Testis (tissue), 2 donors: ENCODE measurements at regions not wholly inside any gene's neighbourhood (a gene's known extent, or its start where the extent isn't known, plus 50 kb on each side); places are given as distances from the start of the nearest gene placed in this dataset.

Experiments
- DNase-seq: peaks from one replicate; pipeline ENCODE4 v3.0.0-alpha.2; 2019
- H3K27ac ChIP-seq, 2 donors: fragments of 200-600 bp; sonication (generic); one replicate each; pipeline ENCODE4 v1.5.1; 2019
- H3K27me3 ChIP-seq: fragments of 200-600 bp; sonication (generic); one replicate; pipeline ENCODE4 v1.5.1; 2019
- H3K36me3 ChIP-seq: fragments of 200-600 bp; sonication (generic); one replicate; pipeline ENCODE4 v1.5.1; 2017; ENCODE audit warnings: low read depth; ENCODE audit errors: missing control alignments
- H3K4me1 ChIP-seq: fragments of 200-600 bp; sonication (generic); one replicate; pipeline ENCODE4 v1.5.1; 2019
- H3K4me3 ChIP-seq, 2 donors: fragments of 200-600 bp; sonication (generic); one replicate each; pipeline ENCODE4 v1.5.1; 2017 to 2019
- H3K9me3 ChIP-seq: fragments of 200-600 bp; sonication (generic); one replicate; pipeline ENCODE4 v1.5.1; 2017
- POLR2A ChIP-seq: fragments of 450-650 bp; IDR thresholded peaks from one replicate; pipeline ENCODE4 v1.6.1; 2017; ENCODE audit warnings: antibody characterized with exemption, mild to moderate bottlenecking, moderate library complexity
- WGBS, 2 donors: methylation state at CpG; one replicate each; pipeline ENCODE4 v1.1.5; 2018; 5-methylcytosine and 5-hydroxymethylcytosine counted together
- intact Hi-C: fragments of 100-400 bp; cut with DNase I; formaldehyde crosslinking; loops from one replicate; pipeline ENCODE4 v1.15.1; 2023; ENCODE audit warnings: low total_unique reads
- TF ChIP-seq, protein P1 (sequence below), 3 experiments: fragments of 450-650 bp in 2 of 3; fragments of 200-600 bp in 1 of 3; sonication (generic) in 1 of 3; IDR thresholded peaks; one replicate each; pipeline ENCODE4 v1.5.1; 2016 to 2019; ENCODE audit warnings: antibody characterized with exemption in 3 of 3, mild to moderate bottlenecking in 2 of 3, moderate library complexity in 1 of 3

GRCh38 chr11:109822436-109823102 is 270.6 kb upstream of the ZC3H12C start:
- WGBS, 2 donors: 69 to 75% methylated on average over 6 of the region's 6 CpGs
- H3K4me3 ChIP-seq: no peak overlapping the region
- no peak overlapping the region for H3K27ac ChIP-seq
- H3K9me3 ChIP-seq: no peaks in the 10 kb centered on the region
- no peaks in the 10 kb centered on the region for H3K36me3 ChIP-seq
- intact Hi-C loops: no loop called here
- DNase-seq: no peak
- H3K27me3 ChIP-seq: no peaks in the 10 kb centered on the region
- H3K4me1 ChIP-seq: peaks cover 3% of the 10 kb centered on the region
- TF ChIP-seq, protein P1, sequence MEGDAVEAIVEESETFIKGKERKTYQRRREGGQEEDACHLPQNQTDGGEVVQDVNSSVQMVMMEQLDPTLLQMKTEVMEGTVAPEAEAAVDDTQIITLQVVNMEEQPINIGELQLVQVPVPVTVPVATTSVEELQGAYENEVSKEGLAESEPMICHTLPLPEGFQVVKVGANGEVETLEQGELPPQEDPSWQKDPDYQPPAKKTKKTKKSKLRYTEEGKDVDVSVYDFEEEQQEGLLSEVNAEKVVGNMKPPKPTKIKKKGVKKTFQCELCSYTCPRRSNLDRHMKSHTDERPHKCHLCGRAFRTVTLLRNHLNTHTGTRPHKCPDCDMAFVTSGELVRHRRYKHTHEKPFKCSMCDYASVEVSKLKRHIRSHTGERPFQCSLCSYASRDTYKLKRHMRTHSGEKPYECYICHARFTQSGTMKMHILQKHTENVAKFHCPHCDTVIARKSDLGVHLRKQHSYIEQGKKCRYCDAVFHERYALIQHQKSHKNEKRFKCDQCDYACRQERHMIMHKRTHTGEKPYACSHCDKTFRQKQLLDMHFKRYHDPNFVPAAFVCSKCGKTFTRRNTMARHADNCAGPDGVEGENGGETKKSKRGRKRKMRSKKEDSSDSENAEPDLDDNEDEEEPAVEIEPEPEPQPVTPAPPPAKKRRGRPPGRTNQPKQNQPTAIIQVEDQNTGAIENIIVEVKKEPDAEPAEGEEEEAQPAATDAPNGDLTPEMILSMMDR (IDR thresholded peaks at IDR 0.05): no peak
- no peak for TF ChIP-seq POLR2A

DNA sequence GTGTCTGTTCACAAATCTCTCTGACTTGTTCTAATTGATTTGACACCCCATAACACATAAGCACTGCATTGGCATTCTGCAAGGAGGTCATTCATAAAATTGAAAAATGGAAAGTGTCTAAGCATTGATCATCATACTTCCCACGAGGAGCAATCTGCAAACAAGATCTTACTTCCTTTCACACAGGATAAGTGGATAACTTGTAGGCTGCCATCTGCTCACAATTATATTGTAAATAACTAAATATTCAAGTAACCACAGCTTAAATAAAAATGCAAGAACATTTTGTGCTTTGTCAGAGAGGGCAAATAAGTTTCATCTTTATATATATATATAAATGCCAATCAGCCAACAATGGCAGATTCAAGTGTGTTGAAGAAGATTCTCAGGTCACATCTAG is 264.8 kb upstream of the ZC3H12C start:
- H3K4me3 ChIP-seq: no peak overlapping the region
- no peaks in the 10 kb centered on the region for H3K9me3 ChIP-seq
- H3K4me1 ChIP-seq: no peaks in the 10 kb centered on the region
- intact Hi-C loops: no loop called here
- 64 to 81% methylated on average over 1 of the region's 1 CpG for WGBS, 2 donors
- no peaks in the 10 kb centered on the region for H3K36me3 ChIP-seq
- no peak overlapping the region for H3K27ac ChIP-seq
- no peaks in the 10 kb centered on the region for H3K27me3 ChIP-seq
- TF ChIP-seq, protein P1 (IDR thresholded peaks at IDR 0.05): no peak
- no peak for TF ChIP-seq POLR2A
- no peak for DNase-seq

DNA sequence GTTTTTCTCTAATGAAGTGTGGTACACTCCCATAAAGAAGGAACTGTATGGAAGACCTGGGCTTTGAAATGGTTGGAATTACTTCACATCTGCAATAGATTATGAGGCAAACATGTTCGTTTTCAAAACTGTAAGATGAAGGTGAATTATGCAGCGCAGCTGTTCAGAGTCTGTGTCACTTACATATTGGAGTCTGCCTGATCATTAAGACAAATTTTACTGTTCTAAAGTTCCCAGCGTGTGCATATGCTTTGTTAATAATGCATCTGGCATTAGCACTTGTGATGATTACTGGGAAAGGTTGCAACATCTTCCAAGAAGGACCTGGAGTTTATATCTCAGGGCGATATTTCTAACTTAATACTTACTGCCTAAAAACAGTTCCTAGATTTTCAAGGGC is 255.2 kb upstream of the ZC3H12C start:
- H3K9me3 ChIP-seq: no peaks in the 10 kb centered on the region
- H3K4me1 ChIP-seq: no peaks in the 10 kb centered on the region
- no peaks in the 10 kb centered on the region for H3K36me3 ChIP-seq
- intact Hi-C loops: no loop called here
- no peaks in the 10 kb centered on the region for H3K27me3 ChIP-seq
- H3K4me3 ChIP-seq: no peak overlapping the region
- DNase-seq: no peak
- TF ChIP-seq POLR2A: no peak
- TF ChIP-seq, protein P1 (IDR thresholded peaks at IDR 0.05): no peak
- WGBS, 2 donors: 50 to 51% methylated on average over 4 of the region's 4 CpGs
- H3K27ac ChIP-seq: no peak overlapping the region

- Histone ChIP-seq H3K27me3 (no peaks in the 10 kb centered on the region), H3K4me3 (no peak overlapping the region), H3K27ac (no peak overlapping the region), H3K4me1 (no peaks in the 10 kb centered on the region), H3K36me3 (no peaks in the 10 kb centered on the region), H3K9me3 (no peaks in the 10 kb centered on the region)
- TF ChIP-seq, protein P1 (IDR thresholded peaks at IDR 0.05): no peak
- no peak for TF ChIP-seq POLR2A
- DNase-seq: no peak
- 43 to 48% methylated on average over 1 of the region's 1 CpG for WGBS, 2 donors
- intact Hi-C loops: no loop called here
Measured at GRCh38 chr11:109845437-109845836, 247.8 kb upstream of the ZC3H12C start.

- intact Hi-C loops: no loop called here
- Histone ChIP-seq H3K27me3 (no peaks in the 10 kb centered on the region), H3K9me3 (no peaks in the 10 kb centered on the region), H3K27ac (no peak overlapping the region), H3K4me3 (no peak overlapping the region), H3K4me1 (no peaks in the 10 kb centered on the region), H3K36me3 (no peaks in the 10 kb centered on the region)
- TF ChIP-seq, protein P1 (IDR thresholded peaks at IDR 0.05): no peak
- DNase-seq: no peak
- 65 to 68% methylated on average over 1 of the region's 1 CpG for WGBS, 2 donors
Measured at GRCh38 chr11:109847621-109848020, 245.6 kb upstream of the ZC3H12C start.
